ENCODE measurements at regions not wholly inside any gene's neighbourhood (a gene's known extent, or its start where the extent isn't known, plus 50 kb on each side); places are given as distances from the start of the nearest gene placed in this dataset.
"Not testable (repeated sequence)": the region's sequence is repeated elsewhere in the genome, so short reads cannot be mapped to it uniquely, and the experiment has no call there.

- TF ChIP-seq MYC (IDR thresholded peaks at IDR 0.05; ENCODE audit: low read depth, low read length) = no peak
- TF ChIP-seq CTCF (IDR thresholded peaks at IDR 0.05; ENCODE audit: low read depth, low read length) = no peak
- TF ChIP-seq MAX (IDR thresholded peaks at IDR 0.05; ENCODE audit: low read depth, low read length) = no peak
- TF ChIP-seq POLR2A (IDR thresholded peaks at IDR 0.05; ENCODE audit: extremely low read depth, insufficient read length) = no peak
- no peak overlapping the region for H3K4me3 ChIP-seq (ENCODE audit: low read depth, low read length)
- no peak for DNase-seq (ENCODE audit: low read depth)
Measured at GRCh38 chr2:75432761-75433361, 127.9 kb downstream of the EVA1A start.

- TF ChIP-seq MYC (IDR thresholded peaks at IDR 0.05; ENCODE audit: low read depth, low read length) = no peak
- no peak for TF ChIP-seq CTCF (IDR thresholded peaks at IDR 0.05; ENCODE audit: low read depth, low read length)
- TF ChIP-seq POLR2A (IDR thresholded peaks at IDR 0.05; ENCODE audit: extremely low read depth, insufficient read length) = no peak
- no peak for TF ChIP-seq MAX (IDR thresholded peaks at IDR 0.05; ENCODE audit: low read depth, low read length)
- no peak for DNase-seq (ENCODE audit: low read depth)
- H3K4me3 ChIP-seq (ENCODE audit: low read depth, low read length) = no peak overlapping the region
Measured at GRCh38 chr2:75431763-75432162, 129.0 kb downstream of the EVA1A start.

- no peak for DNase-seq (ENCODE audit: low read depth)
- no peak for TF ChIP-seq MAX (IDR thresholded peaks at IDR 0.05; ENCODE audit: low read depth, low read length)
- no peak for TF ChIP-seq CTCF (IDR thresholded peaks at IDR 0.05; ENCODE audit: low read depth, low read length)
- no peak for TF ChIP-seq POLR2A (IDR thresholded peaks at IDR 0.05; ENCODE audit: extremely low read depth, insufficient read length)
- no peak for TF ChIP-seq MYC (IDR thresholded peaks at IDR 0.05; ENCODE audit: low read depth, low read length)
- no peak overlapping the region for H3K4me3 ChIP-seq (ENCODE audit: low read depth, low read length)
Measured at GRCh38 chr2:75431276-75431675, 129.5 kb downstream of the EVA1A start.

GRCh38 chr2:75430449-75430848 lies 130.3 kb downstream of the EVA1A start:
- H3K4me3 ChIP-seq (ENCODE audit: low read depth, low read length); DNase-seq (ENCODE audit: low read depth): not testable (repeated sequence)

- no peak overlapping the region for H3K4me3 ChIP-seq (ENCODE audit: low read depth, low read length)
- no peak for DNase-seq (ENCODE audit: low read depth)
- TF ChIP-seq MAX (IDR thresholded peaks at IDR 0.05; ENCODE audit: low read depth, low read length) (no peak), POLR2A (IDR thresholded peaks at IDR 0.05; ENCODE audit: extremely low read depth, insufficient read length) (no peak), MYC (IDR thresholded peaks at IDR 0.05; ENCODE audit: low read depth, low read length) (no peak), CTCF (IDR thresholded peaks at IDR 0.05; ENCODE audit: low read depth, low read length) (no peak)
Measured at GRCh38 chr2:75428646-75429443, 131.9 kb downstream of the EVA1A start.

- no peak overlapping the region for H3K4me3 ChIP-seq (ENCODE audit: low read depth, low read length)
- no peak for TF ChIP-seq CTCF (IDR thresholded peaks at IDR 0.05; ENCODE audit: low read depth, low read length)
- no peak for TF ChIP-seq POLR2A (IDR thresholded peaks at IDR 0.05; ENCODE audit: extremely low read depth, insufficient read length)
- TF ChIP-seq MAX (IDR thresholded peaks at IDR 0.05; ENCODE audit: low read depth, low read length) = no peak
- no peak for TF ChIP-seq MYC (IDR thresholded peaks at IDR 0.05; ENCODE audit: low read depth, low read length)
- DNase-seq (ENCODE audit: low read depth) = no peak
Measured at GRCh38 chr2:75428060-75428459, 132.7 kb downstream of the EVA1A start.
